SIG-M5 treated with dmso at 0.1 percent for 504 hours (cell line): ENCODE measurements at regions not wholly inside any gene's neighbourhood (a gene's known extent, or its start where the extent isn't known, plus 50 kb on each side); places are given as distances from the start of the nearest gene placed in this dataset.
"Not testable (repeated sequence)": the region's sequence is repeated elsewhere in the genome, so short reads cannot be mapped to it uniquely, and the experiment has no call there.

Source experiments
- DNase-seq: peaks from one replicate; lab custom pipeline; 2025; ENCODE audit not compliant: unreplicated experiment; lab: John Stamatoyannopoulos, UW

DNA sequence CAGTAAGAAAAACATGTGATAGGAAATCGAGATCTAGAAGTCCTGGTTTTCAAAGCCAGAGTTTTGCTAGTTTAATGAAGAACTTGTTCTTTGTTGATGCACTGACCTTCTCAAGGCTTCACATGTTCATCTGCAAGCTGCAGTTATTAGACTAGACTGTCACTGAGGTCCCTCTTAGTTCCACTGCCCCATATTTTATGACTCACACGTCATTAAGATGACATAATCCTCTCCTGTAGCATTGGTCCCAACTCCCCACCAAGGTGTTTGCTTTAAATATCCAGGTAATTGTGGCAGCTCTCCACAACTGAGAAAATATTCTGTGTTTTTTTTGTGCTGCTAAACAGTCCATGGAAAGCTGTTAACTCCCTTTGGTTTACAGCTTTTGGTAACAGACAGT is 149.7 kb downstream of the MREG start:
- no peak for DNase-seq

DNA sequence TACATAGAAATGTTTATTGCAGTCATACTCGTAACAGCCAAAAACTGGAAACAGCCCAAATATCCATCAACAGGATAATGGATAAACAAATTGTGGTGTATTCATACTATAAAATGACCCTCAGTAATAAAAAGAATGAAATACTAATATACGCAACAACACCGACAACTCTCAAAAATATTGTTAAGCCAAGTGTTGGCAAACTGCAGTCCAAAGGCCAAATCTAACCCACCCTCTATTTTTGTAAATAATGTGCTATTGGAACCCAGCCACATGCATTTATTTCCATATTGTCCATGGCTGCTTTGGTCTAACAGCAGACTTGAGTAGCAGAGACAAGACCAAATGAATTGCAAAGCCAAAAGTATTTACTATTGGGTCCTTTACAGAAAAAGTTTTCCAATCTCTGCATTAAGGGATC is 151.0 kb downstream of the MREG start:
- DNase-seq, result no peak

- no peak for DNase-seq
These were observed 151.6 kb downstream of the MREG start for GRCh38 chr2:215861607-215862350.

DNA sequence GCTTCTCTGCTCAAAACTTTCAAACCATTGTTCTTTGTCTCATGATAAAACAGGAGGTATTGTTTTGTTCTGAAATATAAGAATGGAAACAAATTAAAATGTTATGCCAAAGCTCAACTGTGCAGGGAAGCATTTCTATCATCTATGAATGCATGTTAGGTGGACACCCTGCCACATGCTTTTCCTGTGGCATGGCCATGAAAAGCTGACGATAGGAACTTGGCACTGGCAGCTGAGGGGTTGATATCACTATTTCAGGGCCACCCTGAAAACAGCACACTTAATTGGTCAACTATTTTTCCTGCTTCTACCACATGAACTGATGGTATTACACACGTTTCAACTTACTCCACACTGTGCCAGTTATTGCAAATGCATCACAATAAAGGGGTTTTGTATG is 157.3 kb downstream of the MREG start:
- DNase-seq, result no peak

DNA sequence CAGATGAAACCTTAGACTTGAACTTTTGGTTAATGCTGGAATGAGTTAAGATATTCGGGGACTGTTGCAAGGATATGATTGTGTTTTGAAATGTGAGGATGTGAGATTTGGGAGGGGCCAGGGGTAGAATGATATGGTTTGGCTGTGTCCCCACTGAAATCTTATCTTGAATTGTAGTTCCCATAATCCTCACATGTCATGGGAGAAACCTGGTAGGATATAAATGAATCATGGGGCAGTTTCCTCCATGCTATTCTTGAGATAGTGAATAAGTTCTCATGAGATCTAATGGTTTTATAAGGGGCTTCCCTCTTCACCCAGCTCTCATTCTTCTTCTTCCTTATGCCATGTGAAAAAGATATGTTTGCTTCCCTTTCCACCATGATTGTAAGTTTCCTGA is 158.0 kb downstream of the MREG start:
- DNase-seq, result not testable (repeated sequence)

DNA sequence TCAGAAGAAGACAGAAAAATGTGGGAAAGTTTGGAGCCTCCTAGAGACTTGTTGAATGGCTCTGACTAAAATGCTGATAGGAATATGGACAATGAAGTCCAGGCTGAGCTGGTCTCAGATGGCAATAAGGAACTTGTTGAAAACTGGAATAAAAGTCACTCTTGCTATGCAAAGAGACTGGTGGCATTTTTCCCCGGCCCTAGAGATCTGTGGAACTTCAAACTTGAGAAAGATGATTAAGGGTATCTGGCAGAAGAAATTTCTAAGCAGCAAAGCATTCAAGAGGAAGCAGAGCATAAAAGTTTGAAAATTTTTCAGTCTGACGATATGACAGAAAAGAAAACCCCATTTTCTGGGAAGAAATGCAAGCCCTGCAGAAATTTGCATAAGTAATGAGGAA is 159.3 kb downstream of the MREG start:
- DNase-seq, result no peak

GRCh38 chr2:215851696-215852095 is 161.7 kb downstream of the MREG start:
- DNase-seq, result no peak

- no peak for DNase-seq
These were observed 162.3 kb downstream of the MREG start for GRCh38 chr2:215851082-215851481.

GRCh38 chr2:215850380-215850779 is 163.0 kb downstream of the MREG start:
- DNase-seq, result no peak

- no peak for DNase-seq
These were observed 163.6 kb downstream of the MREG start for GRCh38 chr2:215849771-215850170.

DNA sequence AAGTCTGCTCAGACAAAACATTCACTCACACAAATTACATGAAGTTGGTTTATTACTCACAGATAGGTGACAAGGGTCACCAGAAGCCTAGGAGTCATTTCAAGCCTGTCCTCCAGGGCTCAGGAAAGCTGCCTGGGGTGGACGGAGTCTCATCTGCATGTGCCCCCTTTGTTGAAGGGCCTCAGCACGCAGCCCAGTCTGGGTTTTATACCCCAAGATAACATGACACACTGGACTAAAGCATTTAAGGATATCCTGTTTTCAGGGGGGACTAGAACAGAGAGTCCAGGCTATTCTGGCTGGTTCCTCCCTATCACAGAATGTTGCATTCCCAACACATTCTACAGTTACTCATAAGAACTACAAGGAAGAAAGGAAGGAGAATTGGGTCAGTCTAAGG is 164.7 kb downstream of the MREG start:
- no peak for DNase-seq

GRCh38 chr2:215848146-215848545 is 165.2 kb downstream of the MREG start:
- DNase-seq, result no peak

DNA sequence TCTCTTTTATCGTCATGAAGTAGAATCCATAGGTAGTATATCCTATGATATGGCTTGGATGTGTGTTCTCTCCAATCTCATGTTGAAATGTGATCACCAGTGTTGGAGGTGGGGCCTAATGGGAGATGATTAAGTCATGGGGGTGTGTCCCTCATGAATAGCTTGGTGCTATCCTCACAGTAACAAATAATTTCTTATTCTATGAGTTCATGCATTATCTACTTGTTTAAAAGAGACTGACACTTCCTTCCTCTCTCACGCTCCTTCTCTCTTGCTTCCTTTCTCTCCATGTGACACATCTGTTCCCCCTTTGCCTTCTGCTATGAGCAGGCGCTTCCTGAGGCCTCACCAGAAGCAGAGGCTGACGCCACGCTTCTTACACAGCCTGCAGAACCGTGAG is 165.6 kb downstream of the MREG start:
- DNase-seq, result no peak

DNA sequence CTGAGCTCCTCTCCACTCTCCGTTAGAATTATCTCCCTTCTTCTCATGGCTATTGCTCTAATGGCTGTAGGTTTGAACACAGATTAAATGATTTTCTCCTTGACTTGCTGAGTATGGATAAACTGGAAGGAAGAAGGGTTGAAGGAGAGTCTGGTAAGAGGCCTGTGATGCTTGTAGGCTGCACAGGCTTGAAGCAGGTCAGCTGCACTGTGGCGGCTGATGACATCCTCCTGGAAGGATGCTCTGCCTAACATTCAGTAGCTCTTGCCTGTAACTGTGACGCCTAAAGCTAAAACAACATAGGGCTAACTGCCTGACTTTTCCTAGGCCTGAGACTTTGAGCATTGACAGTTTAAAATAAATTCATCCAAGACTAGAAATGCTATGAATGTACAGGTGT is 166.3 kb downstream of the MREG start:
- DNase-seq, result no peak

DNA sequence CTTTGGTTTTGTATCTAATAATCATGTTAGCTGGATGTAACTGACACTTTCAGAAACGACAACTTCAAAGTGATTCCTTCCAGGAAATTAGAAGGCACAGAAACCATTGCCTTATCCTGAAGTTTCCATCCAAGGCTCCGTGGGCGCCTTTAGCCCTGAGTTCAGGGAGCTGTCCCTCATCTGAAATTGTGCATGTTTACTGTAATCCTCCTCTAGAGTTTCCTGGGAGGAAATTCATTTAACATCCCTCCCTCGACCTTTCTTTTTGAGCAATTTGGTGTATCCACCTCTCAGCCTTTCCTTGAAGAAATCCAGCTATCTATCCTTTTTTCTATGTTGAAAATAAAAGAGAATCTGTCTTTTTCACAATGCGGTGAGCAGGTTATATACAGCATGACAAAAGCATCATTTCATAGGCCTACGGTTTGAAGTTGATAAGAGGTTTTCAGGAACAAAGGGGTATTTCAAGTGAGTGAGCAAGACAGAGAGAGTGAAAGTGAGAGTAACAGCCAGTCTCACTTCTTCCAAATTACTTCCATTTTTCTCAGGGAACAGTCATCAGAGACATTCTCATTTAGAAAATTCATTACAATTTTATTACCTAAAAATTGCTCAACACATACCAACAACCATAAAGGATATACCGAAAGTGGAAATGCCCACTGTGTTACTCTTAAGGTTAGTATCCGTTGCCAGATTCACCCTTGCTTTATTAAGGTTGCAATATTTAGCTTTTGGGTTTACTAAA is 167.3 kb downstream of the MREG start:
- peak; percentile 97 for DNase-seq

DNA sequence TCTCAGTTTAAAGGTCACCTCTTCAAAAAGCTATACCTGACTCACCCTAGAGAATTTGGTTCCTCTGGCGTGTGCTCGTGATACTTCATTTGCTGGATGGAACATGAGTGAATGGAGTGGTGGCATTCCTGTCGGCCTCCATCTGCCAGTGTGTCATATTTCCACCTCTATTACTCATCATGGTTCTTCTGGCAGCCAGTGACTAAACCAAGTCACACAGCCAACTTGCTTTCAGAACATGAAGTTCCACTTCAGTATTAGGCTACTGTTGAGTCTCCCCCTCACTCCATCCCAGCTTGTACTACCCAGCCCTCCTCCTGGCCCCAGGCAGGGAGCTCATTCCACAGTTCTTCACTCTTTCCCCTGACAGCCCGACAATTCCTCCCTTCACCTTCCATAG is 169.8 kb downstream of the MREG start:
- peak; percentile 8 for DNase-seq

- DNase-seq, result no peak
These were observed 172.1 kb downstream of the MREG start for GRCh38 chr2:215841175-215841816.

GRCh38 chr2:215839816-215840215 is 173.5 kb downstream of the MREG start:
- no peak for DNase-seq

- no peak for DNase-seq
These were observed 174.0 kb downstream of the MREG start for GRCh38 chr2:215839309-215839708.

DNA sequence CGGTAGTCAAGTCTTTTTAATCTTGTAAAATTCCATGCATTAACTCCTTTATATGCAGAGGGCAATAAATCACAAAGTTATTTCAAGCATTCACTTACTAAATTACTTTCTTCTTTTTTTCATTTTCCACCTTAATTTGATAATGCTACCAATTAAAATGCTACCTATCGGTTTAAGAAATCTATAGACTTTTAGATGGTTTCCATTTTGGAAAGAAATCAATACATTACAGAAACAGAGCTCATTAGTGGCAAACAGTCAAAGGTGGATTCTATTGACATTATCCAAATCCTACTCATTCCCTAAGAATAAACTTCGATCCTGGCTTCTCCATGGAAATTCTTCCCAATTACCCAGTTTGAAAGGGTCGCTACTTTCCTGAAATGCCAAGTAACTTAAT is 176.5 kb downstream of the MREG start:
- no peak for DNase-seq

- DNase-seq, result no peak
These were observed 177.7 kb downstream of the MREG start for GRCh38 chr2:215835657-215836056.

DNA sequence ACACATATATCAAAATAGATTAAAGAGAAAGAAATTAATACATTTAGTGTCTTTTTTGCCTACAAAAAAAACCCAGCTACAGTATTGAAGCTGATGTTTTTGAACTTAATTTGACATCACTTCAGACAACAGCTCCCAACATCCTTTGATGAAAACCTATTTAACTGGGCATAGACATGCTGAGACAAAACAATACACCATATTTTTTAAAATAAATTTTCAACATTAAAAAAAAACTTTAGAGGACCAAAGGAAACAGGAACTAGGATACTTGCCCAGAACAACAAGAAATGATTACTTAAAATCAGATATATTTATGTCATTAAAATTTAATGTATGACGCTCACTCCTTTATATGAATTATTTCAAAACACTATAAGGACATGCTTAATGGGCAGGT is 178.1 kb downstream of the MREG start:
- no peak for DNase-seq
